Peyer's patch (tissue), 4 donors: ENCODE measurements at regions not wholly inside any gene's neighbourhood (a gene's known extent, or its start where the extent isn't known, plus 50 kb on each side); places are given as distances from the start of the nearest gene placed in this dataset.

ENCODE experiments used
- POLR2A ChIP-seq, 2 donors: fragments of 450-650 bp; IDR thresholded peaks; one replicate each; pipeline ENCODE4 v1.5.1; 2017; ENCODE audit warnings: antibody characterized with exemption in 2 of 2, mild to moderate bottlenecking in 2 of 2, moderate library complexity in 2 of 2
- TF ChIP-seq, protein P1 (sequence below), 6 experiments: fragments of 450-650 bp in 4 of 6; fragments of 200-600 bp in 2 of 6; sonication (generic) in 1 of 6; IDR thresholded peaks; one replicate each; pipeline ENCODE4 v1.5.1; 2017 to 2019; ENCODE audit warnings: antibody characterized with exemption in 6 of 6, mild to moderate bottlenecking in 3 of 6, moderate library complexity in 1 of 6

DNA sequence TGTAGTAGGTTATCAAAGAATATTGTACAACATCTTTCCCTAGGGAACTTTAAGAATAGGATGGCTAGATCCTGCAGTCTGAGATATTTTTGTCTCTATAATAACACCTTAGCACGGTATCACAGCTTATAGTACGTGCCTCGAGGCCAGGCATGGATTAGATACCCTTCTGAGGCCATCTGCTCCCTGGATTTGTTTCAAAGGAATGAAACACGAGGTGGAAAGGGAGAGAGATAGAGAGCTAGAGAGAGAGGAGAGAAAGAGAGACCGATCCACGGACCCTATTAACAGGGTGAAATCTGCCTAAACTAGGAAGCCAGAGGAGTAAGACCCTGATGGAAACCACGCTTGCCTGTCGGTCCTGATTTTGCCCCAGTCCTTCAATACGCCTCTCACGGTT is 92.5 kb downstream of the CD83 start:
- TF ChIP-seq, protein P1, sequence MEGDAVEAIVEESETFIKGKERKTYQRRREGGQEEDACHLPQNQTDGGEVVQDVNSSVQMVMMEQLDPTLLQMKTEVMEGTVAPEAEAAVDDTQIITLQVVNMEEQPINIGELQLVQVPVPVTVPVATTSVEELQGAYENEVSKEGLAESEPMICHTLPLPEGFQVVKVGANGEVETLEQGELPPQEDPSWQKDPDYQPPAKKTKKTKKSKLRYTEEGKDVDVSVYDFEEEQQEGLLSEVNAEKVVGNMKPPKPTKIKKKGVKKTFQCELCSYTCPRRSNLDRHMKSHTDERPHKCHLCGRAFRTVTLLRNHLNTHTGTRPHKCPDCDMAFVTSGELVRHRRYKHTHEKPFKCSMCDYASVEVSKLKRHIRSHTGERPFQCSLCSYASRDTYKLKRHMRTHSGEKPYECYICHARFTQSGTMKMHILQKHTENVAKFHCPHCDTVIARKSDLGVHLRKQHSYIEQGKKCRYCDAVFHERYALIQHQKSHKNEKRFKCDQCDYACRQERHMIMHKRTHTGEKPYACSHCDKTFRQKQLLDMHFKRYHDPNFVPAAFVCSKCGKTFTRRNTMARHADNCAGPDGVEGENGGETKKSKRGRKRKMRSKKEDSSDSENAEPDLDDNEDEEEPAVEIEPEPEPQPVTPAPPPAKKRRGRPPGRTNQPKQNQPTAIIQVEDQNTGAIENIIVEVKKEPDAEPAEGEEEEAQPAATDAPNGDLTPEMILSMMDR (IDR thresholded peaks at IDR 0.05), result no peak
- no peak for TF ChIP-seq POLR2A (IDR thresholded peaks at IDR 0.05)
